ENCODE measurements at regions not wholly inside any gene's neighbourhood (a gene's known extent, or its start where the extent isn't known, plus 50 kb on each side); places are given as distances from the start of the nearest gene placed in this dataset.

- Histone ChIP-seq H3K4me2 (ENCODE audit: insufficient read depth, insufficient read length, low read length) (no peak overlapping the region), H3K18ac (ENCODE audit: insufficient read length, low read depth, low read length) (no peak overlapping the region), H2BK20ac (ENCODE audit: low read depth, low read length, poor library complexity, severe bottlenecking) (no peak overlapping the region), H3K79me1 (ENCODE audit: insufficient read depth, low read depth, low read length, poor library complexity, severe bottlenecking) (no peaks in the 10 kb centered on the region), H2AFZ (ENCODE audit: low read length) (no peak overlapping the region), H3K56ac (ENCODE audit: insufficient read length, low read depth, low read length) (no peak overlapping the region), H3K23me2 (ENCODE audit: insufficient read length, low read depth, low read length, poor library complexity, severe bottlenecking) (no peaks in the 10 kb centered on the region), H3T11ph (ENCODE audit: low read length) (no peak overlapping the region), H3K27ac (ENCODE audit: insufficient read length, low read depth, low read length) (no peak overlapping the region), H4K91ac (ENCODE audit: insufficient read length, low read depth, low read length) (no peak overlapping the region), H4K20me1 (ENCODE audit: control insufficient read depth, insufficient read depth, insufficient read length) (no peaks in the 10 kb centered on the region), H2AK5ac (ENCODE audit: insufficient read length, low read length) (no peak overlapping the region), H3K9ac (ENCODE audit: extremely low read depth, insufficient read length, low read length) (no peak overlapping the region), H3K4ac (ENCODE audit: low read depth, low read length) (no peak overlapping the region), H2BK120ac (ENCODE audit: low read depth, low read length, poor library complexity, severe bottlenecking) (no peak overlapping the region), H3K27me3 (ENCODE audit: insufficient read depth, low read length) (no peaks in the 10 kb centered on the region), H3K4me1 (ENCODE audit: insufficient read depth, low read length) (0 out of 2 replicates have a peak, but pooled peaks cover 3% of the 10 kb centered on the region), H2BK5ac (ENCODE audit: insufficient read length, low read length) (no peak overlapping the region), H4K8ac (replicated peaks; ENCODE audit: insufficient read length, low read depth, low read length) (no peak overlapping the region), H4K5ac (ENCODE audit: insufficient read length, low read depth, low read length) (no peak overlapping the region), H3K79me2 (ENCODE audit: insufficient read depth, low read length) (no peaks in the 10 kb centered on the region), H2BK15ac (ENCODE audit: low read depth, low read length) (no peak overlapping the region), H2BK12ac (ENCODE audit: insufficient read length, low read depth, low read length) (no peak overlapping the region), H3K9me3 (ENCODE audit: control insufficient read depth, low read depth, low read length) (no peaks in the 10 kb centered on the region), H3K14ac (ENCODE audit: insufficient read depth, low read length) (no peak overlapping the region), H3K23ac (ENCODE audit: insufficient read length, low read depth, low read length) (no peak overlapping the region)
- peaks cover 9 to 12% of the 10 kb centered on the region in 2 experiments for H3K4me1 Mint-ChIP-seq
- no CpG with 5 or more reads among the region's 3 CpGs for WGBS (ENCODE audit: extremely low coverage, insufficient read length, low lambda C conversion rate)
- TF ChIP-seq CTCF (conservative IDR thresholded peaks at IDR 0.05): no peak
- peak overlapping the region in 1 of 3 experiments; percentile 64; a peak in 2 of 7 replicates for H3K27ac Mint-ChIP-seq
- H3K9me3 Mint-ChIP-seq: peaks cover 14 to 17% of the 10 kb centered on the region in 2 experiments
- no peaks in the 10 kb centered on the region for H3K27me3 Mint-ChIP-seq (ENCODE audit: low read depth)
- H3K4me3 Mint-ChIP-seq: no peak overlapping the region
- DNase-seq: no peak
- peaks cover 11 to 30% (median 14%) of the 10 kb centered on the region in 3 experiments for H3K36me3 Mint-ChIP-seq (ENCODE audit: insufficient read depth in 1 of 3, low read depth in 3 of 3)
Observed at GRCh38 chr3:110783541-110783940, 288.1 kb upstream of the NECTIN3 start.

Data from H9 (cell line).